Vagina (tissue), 2 donors: ENCODE measurements at regions not wholly inside any gene's neighbourhood (a gene's known extent, or its start where the extent isn't known, plus 50 kb on each side); places are given as distances from the start of the nearest gene placed in this dataset.
"Not testable (repeated sequence)": the region's sequence is repeated elsewhere in the genome, so short reads cannot be mapped to it uniquely, and the experiment has no call there.

Source experiments
- POLR2A ChIP-seq, 2 donors: fragments of 450-650 bp; IDR thresholded peaks; one replicate each; pipeline ENCODE4 v1.6.1; 2017; ENCODE audit warnings: antibody characterized with exemption in 2 of 2, mild to moderate bottlenecking in 2 of 2, moderate library complexity in 2 of 2
- TF ChIP-seq, protein P1 (sequence below), 3 experiments: fragments of 450-650 bp in 2 of 3; fragments of 200-600 bp in 1 of 3; sonication (generic) in 1 of 3; IDR thresholded peaks; one replicate each; pipeline ENCODE4 v1.5.1; 2017 to 2019; ENCODE audit warnings: antibody characterized with exemption in 3 of 3, mild to moderate bottlenecking in 2 of 3, moderate library complexity in 2 of 3

DNA sequence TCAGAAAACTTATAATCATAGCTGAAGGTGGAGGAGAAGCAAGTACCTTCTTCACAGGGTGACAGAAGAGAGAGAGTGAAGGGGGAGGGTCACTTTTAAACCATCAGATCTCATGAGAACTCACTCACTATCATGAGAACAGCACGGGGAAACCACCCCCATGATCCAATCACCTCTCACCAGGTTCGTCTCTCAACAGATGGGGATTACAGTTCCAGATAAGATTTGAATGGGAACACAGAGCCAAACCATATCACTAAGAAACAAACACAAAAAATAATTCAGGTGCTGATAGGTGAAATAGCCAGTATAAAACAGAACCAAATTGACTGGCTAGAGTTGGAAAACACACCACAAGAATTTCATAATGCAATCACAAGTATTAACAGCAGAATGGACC is 162.2 kb upstream of the TEKT4 start:
- TF ChIP-seq, protein P1, sequence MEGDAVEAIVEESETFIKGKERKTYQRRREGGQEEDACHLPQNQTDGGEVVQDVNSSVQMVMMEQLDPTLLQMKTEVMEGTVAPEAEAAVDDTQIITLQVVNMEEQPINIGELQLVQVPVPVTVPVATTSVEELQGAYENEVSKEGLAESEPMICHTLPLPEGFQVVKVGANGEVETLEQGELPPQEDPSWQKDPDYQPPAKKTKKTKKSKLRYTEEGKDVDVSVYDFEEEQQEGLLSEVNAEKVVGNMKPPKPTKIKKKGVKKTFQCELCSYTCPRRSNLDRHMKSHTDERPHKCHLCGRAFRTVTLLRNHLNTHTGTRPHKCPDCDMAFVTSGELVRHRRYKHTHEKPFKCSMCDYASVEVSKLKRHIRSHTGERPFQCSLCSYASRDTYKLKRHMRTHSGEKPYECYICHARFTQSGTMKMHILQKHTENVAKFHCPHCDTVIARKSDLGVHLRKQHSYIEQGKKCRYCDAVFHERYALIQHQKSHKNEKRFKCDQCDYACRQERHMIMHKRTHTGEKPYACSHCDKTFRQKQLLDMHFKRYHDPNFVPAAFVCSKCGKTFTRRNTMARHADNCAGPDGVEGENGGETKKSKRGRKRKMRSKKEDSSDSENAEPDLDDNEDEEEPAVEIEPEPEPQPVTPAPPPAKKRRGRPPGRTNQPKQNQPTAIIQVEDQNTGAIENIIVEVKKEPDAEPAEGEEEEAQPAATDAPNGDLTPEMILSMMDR (IDR thresholded peaks at IDR 0.05) = not testable (repeated sequence)
- TF ChIP-seq POLR2A (IDR thresholded peaks at IDR 0.05) = not testable (repeated sequence)
